H1 (cell line): ENCODE measurements at regions not wholly inside any gene's neighbourhood (a gene's known extent, or its start where the extent isn't known, plus 50 kb on each side); places are given as distances from the start of the nearest gene placed in this dataset.

Experiments used
- CTCF ChIA-PET: fragments of 300-600 bp; sonication (Branson Sonifier 250); formaldehyde crosslinking; loops from one replicate; lab custom pipeline; 2021; ENCODE audit not compliant: partially characterized antibody; lab: Charles Lee
- POLR2A ChIA-PET: fragments of 300-600 bp; sonication (Branson Sonifier 250); formaldehyde crosslinking; loops from one replicate; lab custom pipeline; 2021; ENCODE audit warnings: inconsistent platforms; ENCODE audit not compliant: partially characterized antibody; lab: Charles Lee
- DNase-seq, 2 experiments: peaks; one replicate each; pipeline versions ENCODE4 v3.0.0 to v3.0.0-alpha.2; 2010 to 2022; ENCODE audit warnings: low spot score in 2 of 2, low read depth in 1 of 2, mixed read lengths in 1 of 2
- FAIRE-seq: peaks from 2 replicates; lab custom pipeline; 2011; peaks lifted over from hg19 to GRCh38; lab: Jason Lieb, UNC
- H2AFZ ChIP-seq: 2 replicates; pipeline ENCODE4 v1.8.1; 2012; ENCODE audit warnings: low read length, inconsistent platforms
- H2AK5ac ChIP-seq: 2 replicates; pipeline ENCODE4 v1.6.1; 2013; ENCODE audit warnings: low read depth, low read length
- H2BK120ac ChIP-seq: replicated peaks from 2 replicates; pipeline ENCODE3; 2013; ENCODE audit warnings: low read depth, low read length, inconsistent platforms
- H2BK12ac ChIP-seq: 2 replicates; pipeline ENCODE4 v1.6.1; 2013; ENCODE audit warnings: low read depth, low read length
- H2BK15ac ChIP-seq: 2 replicates; pipeline ENCODE4 v1.6.1; 2013; ENCODE audit warnings: low read length
- H2BK20ac ChIP-seq: 2 replicates; pipeline ENCODE4 v1.6.1; 2013; ENCODE audit warnings: low read length
- H2BK5ac ChIP-seq: 2 replicates; pipeline ENCODE4 v1.6.1; 2013; ENCODE audit warnings: low read depth, low read length
- H3K14ac ChIP-seq: 2 replicates; pipeline ENCODE4 v1.6.1; 2013; ENCODE audit warnings: inconsistent platforms; ENCODE audit not compliant: insufficient read length
- H3K18ac ChIP-seq: 2 replicates; pipeline ENCODE4 v1.6.1; 2013; ENCODE audit warnings: low read length; ENCODE audit errors: extremely low read depth
- H3K23ac ChIP-seq: 2 replicates; pipeline ENCODE4 v1.6.1; 2013; ENCODE audit warnings: inconsistent platforms; ENCODE audit not compliant: insufficient read length
- H3K23me2 ChIP-seq: 2 replicates; pipeline ENCODE4 v1.6.1; 2013; ENCODE audit warnings: low read depth, low read length
- H3K27ac ChIP-seq: 2 replicates; pipeline ENCODE4 v1.6.1; 2011; ENCODE audit warnings: low read depth, low read length, inconsistent platforms
- H3K27me3 ChIP-seq, 4 experiments: replicated peaks in 1 of 4; 1 replicate in 1 of 4; 2 replicates in 3 of 4; pipeline versions ENCODE4 v1.6.1 to v1.8.1; 2011 to 2013; ENCODE audit warnings: low read length in 3 of 4, mild to moderate bottlenecking in 3 of 4, inconsistent platforms in 2 of 4, mixed read lengths in 2 of 4, moderate library complexity in 1 of 4; ENCODE audit not compliant: control insufficient read depth in 3 of 4, insufficient read depth in 3 of 4; ENCODE audit errors: extremely low read depth in 1 of 4
- H3K36me3 ChIP-seq, 4 experiments: 2 replicates each; pipeline versions ENCODE4 v1.6.1 to v1.8.1; 2011 to 2013; ENCODE audit warnings: mild to moderate bottlenecking in 4 of 4, low read length in 3 of 4, moderate library complexity in 2 of 4, control low read depth in 1 of 4, inconsistent platforms in 1 of 4; ENCODE audit not compliant: insufficient read depth in 4 of 4, control insufficient read depth in 2 of 4
- H3K4ac ChIP-seq: replicated peaks from 2 replicates; pipeline ENCODE3; 2013; ENCODE audit warnings: low read length, low read depth, mixed read lengths, inconsistent platforms; ENCODE audit not compliant: insufficient read length
- H3K4me1 ChIP-seq, 4 experiments: replicated peaks in 1 of 4; 1 replicate in 1 of 4; 2 replicates in 3 of 4; pipeline versions ENCODE4 v1.6.1 to v1.8.1; 2011 to 2013; ENCODE audit warnings: low read length in 3 of 4, inconsistent platforms in 2 of 4, mixed read lengths in 1 of 4; ENCODE audit not compliant: insufficient read depth in 4 of 4, control insufficient read depth in 3 of 4
- H3K4me2 ChIP-seq, 2 experiments: 2 replicates each; pipeline versions ENCODE4 v1.6.1 to v1.8.1; 2011 to 2013; ENCODE audit warnings: low read depth in 2 of 2, low read length in 2 of 2, control low read depth in 1 of 2, inconsistent platforms in 1 of 2, mild to moderate bottlenecking in 1 of 2; ENCODE audit not compliant: insufficient read depth in 1 of 2
- H3K4me3 ChIP-seq, 4 experiments: fragments of 200-600, 300-600 bp in 1 of 4; sonication (generic), shearing (Covaris generic), sonication (Bioruptor Twin) in 1 of 4; 2 replicates each; pipeline versions ENCODE4 v1.5.1 to v1.8.1; 2011 to 2016; ENCODE audit warnings: low read length in 4 of 4, low read depth in 3 of 4, control low read depth in 2 of 4, inconsistent platforms in 2 of 4, mild to moderate bottlenecking in 2 of 4, mixed read lengths in 1 of 4, moderate library complexity in 1 of 4; ENCODE audit not compliant: insufficient read depth in 2 of 4; ENCODE audit errors: extremely low read depth in 1 of 4
- H3K56ac ChIP-seq: replicated peaks from 2 replicates; pipeline ENCODE3; 2013; ENCODE audit warnings: low read depth, mild to moderate bottlenecking, mixed read lengths, low read length, inconsistent platforms; ENCODE audit not compliant: insufficient read length
- H3K79me1 ChIP-seq: 2 replicates; pipeline ENCODE4 v1.6.1; 2013; ENCODE audit warnings: low read depth, low read length, control low read depth
- H3K79me2 ChIP-seq, 2 experiments: 2 replicates each; pipeline versions ENCODE4 v1.6.1 to v1.8.1; 2012 to 2013; ENCODE audit warnings: low read length in 2 of 2, mild to moderate bottlenecking in 2 of 2, inconsistent platforms in 1 of 2; ENCODE audit not compliant: insufficient read depth in 2 of 2, control insufficient read depth in 1 of 2
- H3K9ac ChIP-seq, 4 experiments: replicated peaks in 1 of 4; 1 replicate in 1 of 4; 2 replicates in 3 of 4; pipeline versions ENCODE4 v1.6.1 to v1.8.1; 2011 to 2013; ENCODE audit warnings: low read depth in 3 of 4, low read length in 3 of 4, control low read depth in 2 of 4, mild to moderate bottlenecking in 2 of 4, moderate library complexity in 2 of 4, inconsistent platforms in 1 of 4; ENCODE audit errors: extremely low read depth in 1 of 4
- H3K9me3 ChIP-seq, 2 experiments: 2 replicates each; pipeline versions ENCODE4 v1.6.1 to v1.8.1; 2012 to 2013; ENCODE audit warnings: mild to moderate bottlenecking in 2 of 2, moderate library complexity in 2 of 2, control low read depth in 1 of 2, inconsistent platforms in 1 of 2, low read depth in 1 of 2, low read length in 1 of 2, mixed read lengths in 1 of 2; ENCODE audit not compliant: insufficient read depth in 2 of 2
- H4K20me1 ChIP-seq, 2 experiments: replicated peaks in 1 of 2; 2 replicates each; pipeline versions ENCODE3 to v1.8.1; 2011 to 2013; ENCODE audit warnings: inconsistent platforms in 2 of 2, low read length in 2 of 2, mild to moderate bottlenecking in 1 of 2; ENCODE audit not compliant: insufficient read depth in 2 of 2, control insufficient read depth in 1 of 2
- H4K5ac ChIP-seq: 2 replicates; pipeline ENCODE4 v1.6.1; 2013; ENCODE audit warnings: low read length, low read depth, mixed read lengths, inconsistent platforms; ENCODE audit not compliant: insufficient read length
- H4K8ac ChIP-seq: 2 replicates; pipeline ENCODE4 v1.8.0; 2013; ENCODE audit warnings: mild to moderate bottlenecking, moderate library complexity, low read length, inconsistent platforms; ENCODE audit not compliant: insufficient read depth; ENCODE audit errors: extremely low read depth
- H4K91ac ChIP-seq: replicated peaks from 2 replicates; pipeline ENCODE3; 2013; ENCODE audit warnings: low read length, mixed read lengths, inconsistent platforms; ENCODE audit not compliant: insufficient read length
- BACH1 ChIP-seq: IDR thresholded peaks from 2 replicates; pipeline ENCODE4 v1.6.1; 2012; ENCODE audit warnings: low read length, improper control_type of control experiment
- EZH2 ChIP-seq: fragments of 200-600 bp; sonication (generic); IDR thresholded peaks from 2 replicates; pipeline ENCODE4 v1.7.1; 2012; ENCODE audit warnings: low read depth, mild to moderate bottlenecking, moderate library complexity, low read length, inconsistent platforms; ENCODE audit not compliant: severe bottlenecking
- RFX5 ChIP-seq: IDR thresholded peaks from 2 replicates; pipeline ENCODE4 v1.6.1; 2011; ENCODE audit warnings: low read depth, low read length, improper control_type of control experiment, borderline replicate concordance
- SAP30 ChIP-seq: fragments of 300-600 bp; sonication (generic); IDR thresholded peaks from 2 replicates; pipeline ENCODE4 v1.7.1; 2012; ENCODE audit warnings: low read length, moderate library complexity, mild to moderate bottlenecking, inconsistent platforms; ENCODE audit not compliant: insufficient read depth, insufficient replicate concordance
- SIRT6 ChIP-seq: IDR thresholded peaks from one replicate; pipeline ENCODE4 v1.7.1; 2012; ENCODE audit warnings: low read length, inconsistent platforms
- SIX5 ChIP-seq: IDR thresholded peaks from 2 replicates; pipeline ENCODE4 v1.6.1; 2011; ENCODE audit warnings: mild to moderate bottlenecking, low read depth, low read length
- ZNF274 ChIP-seq: IDR thresholded peaks from 2 replicates; pipeline ENCODE4 v1.7.0; 2012; ENCODE audit warnings: low read length, borderline replicate concordance; ENCODE audit errors: extremely low read depth
- WGBS, 2 experiments: shearing (Covaris generic) in 1 of 2; methylation state at CpG; one replicate each; pipeline versions ENCODE4 v1.1.6 to v1.1.7; 2013 to 2015; ENCODE audit warnings: low lambda C conversion rate in 2 of 2, mixed read lengths in 2 of 2, inconsistent platforms in 1 of 2, low coverage in 1 of 2, missing lambda C conversion rate in 1 of 2; ENCODE audit not compliant: insufficient replicate concordance in 2 of 2, insufficient coverage in 1 of 2, insufficient read length in 1 of 2; ENCODE audit errors: extremely low coverage in 1 of 2, missing lambda C conversion rate in 1 of 2; 5-methylcytosine and 5-hydroxymethylcytosine counted together
- TF ChIP-seq, protein P1 (sequence below): IDR thresholded peaks from 2 replicates; pipeline ENCODE4 v1.6.1; 2012; ENCODE audit warnings: inconsistent platforms

DNA sequence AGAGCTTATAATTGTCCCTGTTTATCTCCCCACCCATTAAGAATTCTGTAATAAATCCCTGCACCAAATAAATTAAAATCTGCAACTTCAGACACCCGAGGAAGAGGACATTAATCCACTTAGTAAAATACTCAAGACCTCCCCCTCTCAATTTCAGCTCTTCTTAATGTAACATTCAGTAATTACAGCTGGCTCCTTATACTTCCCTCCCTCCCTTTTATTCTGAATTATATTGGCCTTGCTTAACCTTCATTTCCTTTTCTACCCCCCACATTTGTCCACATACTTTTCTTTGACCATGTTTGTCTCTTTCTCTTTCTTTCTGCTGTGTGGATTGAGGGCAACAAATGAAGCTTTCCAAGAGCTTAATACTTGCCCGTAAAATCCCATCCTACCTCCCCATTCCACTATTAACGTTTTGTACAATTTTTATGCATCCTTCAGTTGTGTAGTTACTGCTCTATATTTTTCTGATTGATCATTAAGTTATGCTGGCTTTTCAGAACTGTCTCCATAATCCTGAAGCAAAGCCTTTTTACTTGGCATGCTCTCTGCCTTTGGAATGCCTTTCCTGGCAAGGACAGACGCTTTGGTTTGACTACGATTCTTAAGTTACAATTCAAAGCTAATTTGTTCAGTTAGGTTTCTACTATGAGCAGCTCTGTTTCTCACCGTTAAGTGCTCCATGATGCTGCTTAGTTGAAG is 580.1 kb downstream of the ZEB2 start:
- Histone ChIP-seq H2AFZ (no peak overlapping the region), H3K4me1 (peaks cover 3 to 13% (median 6%) of the 10 kb centered on the region in 4 experiments; a peak in 6 of 7 replicates), H3K56ac (no peak overlapping the region), H3K18ac (no peak overlapping the region), H2BK120ac (no peak overlapping the region), H4K5ac (no peak overlapping the region), H4K8ac (no peak overlapping the region), H3K4ac (no peak overlapping the region), H2BK15ac (no peak overlapping the region), H2BK20ac (no peak overlapping the region), H3K9me3 (no peaks in the 10 kb centered on the region), H3K9ac (no peak overlapping the region), H3K36me3 (no peaks in the 10 kb centered on the region), H3K4me3 (no peak overlapping the region), H3K23ac (no peak overlapping the region), H4K91ac (no peak overlapping the region), H3K79me2 (no peaks in the 10 kb centered on the region), H2BK12ac (no peak overlapping the region), H4K20me1 (no peaks in the 10 kb centered on the region), H3K4me2 (no peak overlapping the region), H2AK5ac (no peak overlapping the region), H2BK5ac (no peak overlapping the region), H3K79me1 (no peaks in the 10 kb centered on the region), H3K14ac (no peak overlapping the region), H3K27ac (no peak overlapping the region), H3K27me3 (peaks cover 6 to 26% (median 22%) of the 10 kb centered on the region in 4 experiments), H3K23me2 (peaks cover 13% of the 10 kb centered on the region)
- ChIA-PET POLR2A (no interaction called here), CTCF (interaction anchor here (1.0 to 1.6 kb wide), 3 partner anchors 12 to 365 kb away, joined by 3 to 5 read pairs (median 4); no protein-coding TSS in a partner anchor)
- no peak for DNase-seq
- WGBS, 2 experiments = 79% methylated on average over 6 of the region's 6 CpGs; no CpG with 5 or more reads in 1 of the 2 experiments
- FAIRE-seq = no peak
- TF ChIP-seq SIX5 (no peak), BACH1 (no peak), EZH2 (no peak), SIRT6 (no peak), SAP30 (no peak), RFX5 (no peak), ZNF274 (no peak)
- TF ChIP-seq, protein P1, sequence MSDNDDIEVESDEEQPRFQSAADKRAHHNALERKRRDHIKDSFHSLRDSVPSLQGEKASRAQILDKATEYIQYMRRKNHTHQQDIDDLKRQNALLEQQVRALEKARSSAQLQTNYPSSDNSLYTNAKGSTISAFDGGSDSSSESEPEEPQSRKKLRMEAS = no peak
